Stimulated activated CD8-positive, alpha-beta memory T cell treated with anti-CD3 and anti-CD28 coated beads, Interleukin-15, amount 100 ng/mL, for 1 hour (primary cell): ENCODE measurements at regions not wholly inside any gene's neighbourhood (a gene's known extent, or its start where the extent isn't known, plus 50 kb on each side); places are given as distances from the start of the nearest gene placed in this dataset.

Source experiments
- DNase-seq: peaks from one replicate; pipeline ENCODE4 v3.0.0-alpha.2; 2020; ENCODE audit warnings: low read depth

DNA sequence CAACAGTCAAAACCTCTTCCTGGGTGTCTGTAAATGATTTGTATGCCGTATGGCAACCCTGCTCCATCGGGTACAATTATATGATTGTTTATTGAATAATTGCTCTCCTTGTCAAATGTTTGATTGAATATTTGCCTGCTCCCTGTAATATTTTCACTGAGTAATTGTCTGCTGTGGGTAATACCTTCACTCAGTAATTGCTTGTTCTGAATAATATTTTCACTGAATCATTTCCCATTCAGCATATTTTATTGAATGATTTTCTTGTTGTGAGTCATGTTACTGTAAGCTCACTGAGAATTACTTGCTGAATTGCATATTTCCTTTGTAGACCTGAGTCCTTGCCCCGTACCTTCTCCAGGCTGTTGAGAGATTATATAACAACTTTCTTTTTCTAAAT lies 535.2 kb downstream of the METTL4 start:
- DNase-seq = no peak

DNA sequence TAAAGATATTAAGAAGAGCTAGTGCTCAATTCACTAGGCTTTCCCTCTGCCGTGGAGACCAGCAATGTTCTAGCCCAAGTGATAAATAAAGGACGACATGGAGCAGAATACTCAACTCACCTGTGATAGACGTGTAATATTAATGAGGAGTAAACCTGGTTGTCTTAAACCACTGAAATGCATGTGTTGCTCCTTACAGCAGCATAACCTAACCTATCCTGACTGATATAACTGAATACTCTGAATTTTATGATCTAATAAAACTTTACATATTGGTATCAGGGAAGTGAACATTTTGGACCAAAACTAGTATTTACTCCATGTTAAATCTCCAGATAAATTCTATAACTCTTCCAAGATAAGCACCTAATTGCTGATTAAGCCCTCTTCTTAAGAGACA lies 531.0 kb downstream of the METTL4 start:
- no peak for DNase-seq

DNA sequence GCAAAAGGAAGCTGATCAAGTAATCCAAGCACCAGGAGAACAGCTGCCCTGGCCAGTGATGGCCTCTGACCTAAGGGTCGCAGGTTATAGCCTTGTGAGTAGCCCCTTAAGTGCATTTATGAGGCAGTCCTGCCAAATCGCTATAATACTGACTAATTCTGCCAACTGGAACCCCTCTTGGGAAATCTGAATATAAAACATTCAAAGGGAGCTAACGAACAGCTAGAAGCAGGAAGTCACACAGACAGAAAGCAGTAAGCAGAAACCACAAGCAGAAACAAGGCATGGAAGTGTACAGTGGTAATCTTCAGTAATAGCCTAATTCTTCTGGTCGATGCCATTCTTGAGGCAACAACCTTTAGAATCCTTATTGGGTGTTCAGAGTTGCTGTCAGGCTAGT lies 521.3 kb downstream of the METTL4 start:
- no peak for DNase-seq

DNA sequence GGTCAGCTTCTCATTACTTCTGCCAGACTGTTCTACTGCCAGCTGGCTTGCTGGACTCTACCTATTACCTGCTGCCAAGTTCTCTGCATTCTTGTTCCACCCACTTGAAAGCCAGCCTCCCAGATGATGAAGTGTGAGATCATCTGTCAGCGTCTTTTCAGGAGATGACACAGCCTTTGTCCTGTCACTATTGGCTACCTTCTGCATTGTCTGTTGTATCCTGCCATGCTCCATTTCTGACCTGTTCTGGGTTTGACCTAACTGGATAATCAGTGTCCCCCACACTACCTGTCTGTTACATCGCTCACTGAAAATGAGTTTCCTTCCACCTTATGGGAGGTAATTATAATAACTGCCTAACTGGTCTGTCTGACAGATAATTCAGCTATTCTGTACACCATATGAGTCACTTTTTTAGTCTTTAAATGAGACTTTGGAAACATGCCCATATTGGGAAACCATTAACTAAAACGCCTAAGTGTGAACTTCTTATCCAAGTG lies 520.6 kb downstream of the METTL4 start:
- DNase-seq = no peak

DNA sequence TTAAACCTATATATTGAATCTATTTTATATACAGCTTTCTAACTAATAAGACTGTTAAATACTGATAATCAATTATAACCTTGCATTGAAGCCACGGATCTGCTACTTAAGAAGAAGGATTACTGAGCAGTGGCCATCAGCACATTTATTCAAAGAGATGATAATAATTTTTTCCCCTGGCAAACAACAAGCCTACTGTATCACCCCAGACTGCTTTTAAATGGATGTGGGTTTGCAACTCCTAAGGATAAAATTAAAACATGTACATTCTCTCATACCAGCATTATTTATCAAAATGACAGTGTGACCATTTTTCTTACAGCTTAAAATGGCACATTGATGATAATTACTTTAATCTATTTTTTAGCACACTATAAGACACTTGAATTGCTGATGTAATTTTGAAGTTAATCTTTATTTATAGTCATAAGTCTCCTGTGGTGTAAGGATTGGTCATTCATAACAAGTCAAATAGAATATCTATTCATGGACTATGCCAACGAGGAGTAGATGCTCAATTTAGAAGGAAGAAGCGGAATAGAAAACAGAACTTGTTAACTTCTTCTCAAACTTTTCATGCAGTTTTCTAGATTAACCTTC lies 517.7 kb downstream of the METTL4 start:
- no peak for DNase-seq

DNA sequence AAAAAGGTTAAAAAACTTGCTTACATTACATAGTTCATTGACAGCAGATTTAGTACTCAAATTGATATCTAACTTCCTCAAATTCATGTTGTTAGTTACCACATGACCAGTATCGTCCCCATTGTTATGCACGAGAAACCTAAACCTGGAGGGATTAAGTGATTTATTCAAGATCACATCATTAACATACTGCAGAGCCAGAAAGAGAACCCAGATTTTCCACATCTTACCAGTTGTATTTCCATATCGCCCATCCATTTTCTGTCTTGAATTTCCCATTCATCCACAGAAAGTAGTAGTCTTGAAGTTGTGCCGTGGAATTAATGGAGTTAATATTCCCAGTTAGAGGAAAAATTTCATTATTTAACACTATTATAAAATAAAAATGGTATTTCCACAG lies 512.0 kb downstream of the METTL4 start:
- no peak for DNase-seq

DNA sequence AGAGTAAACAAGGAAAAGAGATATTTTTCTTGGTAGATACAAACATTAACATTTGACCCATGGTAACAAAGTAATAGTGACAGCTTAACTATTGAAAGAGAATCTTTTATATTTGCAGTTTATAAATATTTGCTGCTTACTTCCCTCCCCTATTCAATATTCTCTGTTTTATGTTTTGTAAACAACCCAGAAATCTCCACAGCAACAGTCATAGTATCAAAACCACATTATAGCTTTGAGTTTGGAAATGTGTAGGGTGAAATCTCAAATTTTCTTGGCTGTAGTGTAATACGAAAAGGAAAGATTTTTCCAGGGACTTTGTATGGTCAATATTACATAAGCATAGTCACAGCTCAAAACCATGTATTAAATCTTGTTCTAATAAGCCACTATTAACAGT lies 511.2 kb downstream of the METTL4 start:
- no peak for DNase-seq

DNA sequence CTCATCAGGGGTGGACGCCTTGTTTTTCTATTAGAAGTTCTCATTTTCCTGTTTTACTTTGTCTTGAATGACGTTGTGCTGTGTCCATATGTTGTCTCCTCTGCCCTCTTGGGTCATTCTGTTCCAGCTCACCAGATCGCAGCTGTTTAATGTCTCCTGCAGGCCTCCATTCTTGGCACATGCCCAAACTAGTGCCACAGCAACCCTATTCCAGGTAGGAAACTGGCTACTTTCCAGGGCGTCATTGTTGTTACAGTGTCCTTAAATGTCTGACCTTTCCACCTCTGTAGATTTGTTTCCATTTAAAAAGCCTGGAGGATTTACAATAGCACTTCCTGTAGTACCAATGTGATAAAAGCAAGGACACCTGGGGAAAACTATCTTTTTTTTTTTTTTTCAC lies 500.7 kb downstream of the METTL4 start:
- DNase-seq = no peak

DNA sequence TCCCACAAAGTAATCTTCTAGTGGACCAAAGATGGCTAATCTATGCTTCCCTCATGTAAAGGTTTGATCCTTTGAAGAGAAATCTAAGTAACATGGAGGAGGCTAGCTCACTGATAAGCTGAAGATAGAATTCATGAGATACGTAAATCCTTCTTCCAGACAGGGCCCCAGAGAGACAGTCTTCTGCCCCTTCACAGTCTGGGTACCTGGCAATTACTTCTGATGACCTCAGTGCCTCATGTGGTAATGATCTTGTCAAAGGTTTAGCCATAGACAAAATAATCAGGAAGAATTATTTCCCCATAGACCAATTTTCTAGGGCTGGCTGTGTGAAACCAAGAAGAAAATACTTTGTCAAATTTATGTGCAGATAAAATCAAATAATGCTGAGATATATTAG lies 495.8 kb downstream of the METTL4 start:
- DNase-seq = no peak

DNA sequence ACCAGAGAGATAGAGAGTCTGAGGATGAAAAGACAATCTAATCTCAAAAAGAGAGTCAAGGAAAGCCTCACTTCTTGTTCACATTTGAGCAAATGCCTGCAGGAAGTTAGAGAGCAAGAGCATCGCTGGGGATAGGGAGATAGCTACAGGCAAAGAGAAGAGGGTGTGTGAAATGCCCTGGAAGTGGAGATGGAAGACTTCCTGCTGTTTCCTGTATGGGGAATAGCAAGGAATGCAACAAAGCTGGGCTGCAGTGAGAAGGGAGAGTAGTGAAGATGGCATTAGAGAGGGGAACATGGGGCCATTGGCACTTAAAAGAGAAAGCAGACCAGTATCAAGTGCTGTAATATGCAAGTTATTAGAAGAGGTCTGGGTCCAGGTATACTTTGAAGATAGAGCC lies 488.6 kb downstream of the METTL4 start:
- DNase-seq = no peak

DNA sequence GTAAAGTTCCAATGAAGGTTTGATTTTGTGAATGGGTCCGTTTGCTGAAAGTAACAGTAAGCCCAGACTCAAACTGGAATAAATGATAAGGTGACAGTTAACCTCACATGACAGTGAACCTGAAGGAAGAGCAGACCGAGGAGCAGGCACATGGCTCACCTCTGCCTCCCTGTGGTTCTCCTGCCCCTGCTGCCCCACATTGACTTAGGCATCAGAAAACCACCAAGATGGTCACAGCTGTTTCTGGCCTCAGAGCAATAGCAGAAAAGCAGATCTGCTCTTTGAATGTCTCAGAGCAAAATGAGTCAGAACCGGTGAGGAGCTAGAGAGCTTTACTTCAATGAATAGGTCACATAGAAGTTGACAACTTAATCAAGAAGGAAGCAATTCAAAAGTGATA lies 487.6 kb downstream of the METTL4 start:
- no peak for DNase-seq

DNA sequence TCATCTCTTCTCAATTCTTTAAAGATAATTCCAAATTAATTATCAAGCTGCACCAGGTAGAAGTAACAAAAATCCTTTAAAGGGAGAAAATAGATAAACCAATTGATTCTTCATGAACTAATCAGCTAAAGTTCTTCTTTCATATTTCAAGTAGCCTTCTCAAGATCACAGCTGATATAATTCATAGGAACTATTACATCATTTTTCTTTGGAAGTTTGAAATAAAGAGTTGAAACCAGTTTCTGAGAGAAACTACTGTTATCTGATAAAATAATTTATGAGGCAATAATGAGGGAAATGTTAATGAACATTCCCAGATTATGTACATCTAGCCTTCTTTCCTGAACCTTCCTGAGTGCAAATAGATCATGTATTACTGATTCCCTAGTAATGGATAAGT lies 484.9 kb downstream of the METTL4 start:
- no peak for DNase-seq

DNA sequence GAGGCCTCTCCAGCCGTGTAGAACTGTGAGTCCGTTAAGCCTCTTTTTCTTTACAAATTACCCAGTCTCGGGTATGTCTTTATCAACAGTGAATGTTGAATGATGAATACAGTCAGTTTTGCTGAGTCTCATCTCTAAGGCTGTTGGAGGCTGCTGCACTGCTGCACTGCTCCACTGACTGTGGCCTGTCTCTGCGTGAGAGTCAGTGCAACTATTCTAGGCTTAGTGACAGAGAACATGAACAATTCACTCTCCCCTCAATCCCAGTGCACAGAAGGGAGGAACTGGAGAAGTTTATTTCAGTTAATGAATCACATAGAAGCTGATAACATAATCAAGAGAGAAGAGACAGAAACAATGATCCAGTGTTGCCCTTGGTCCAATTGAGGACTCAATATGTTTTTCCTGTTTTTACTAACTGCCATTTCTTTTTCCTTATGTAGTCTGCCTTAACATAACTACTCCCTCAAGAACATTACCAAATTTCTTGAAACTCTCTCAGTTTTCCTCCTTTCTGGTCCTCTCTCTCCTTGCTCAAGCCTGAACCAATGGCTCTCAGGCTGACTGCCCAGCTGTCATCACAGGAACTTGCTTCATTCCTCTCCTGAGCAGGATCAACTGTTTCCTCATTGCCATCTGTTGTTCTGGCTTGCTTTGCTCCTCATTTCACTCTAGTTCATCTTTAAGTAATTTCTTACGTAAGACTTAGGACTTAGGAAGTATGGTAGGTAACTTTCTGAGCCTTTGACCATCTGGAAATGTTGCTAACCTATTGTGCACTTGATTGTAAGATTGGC lies 483.2 kb downstream of the METTL4 start:
- no peak for DNase-seq

DNA sequence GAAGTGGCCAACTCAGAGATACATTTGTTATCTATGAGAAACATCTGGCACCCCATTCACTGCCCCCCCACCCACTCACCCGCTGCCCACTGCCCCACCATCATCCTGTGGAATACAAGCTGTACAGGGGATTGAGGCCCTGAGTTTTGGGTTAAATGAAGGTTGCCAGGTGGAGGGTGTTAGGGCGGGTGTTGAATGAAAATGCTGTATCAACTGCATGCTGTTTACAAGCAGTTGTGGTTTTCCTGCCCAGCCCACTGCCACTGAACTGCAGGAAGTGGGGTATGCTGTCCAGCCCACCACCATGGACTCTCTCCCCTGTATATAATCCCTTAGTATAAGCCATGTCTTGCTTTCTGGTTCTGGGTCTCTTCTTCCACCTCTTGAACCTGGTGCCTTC lies 481.9 kb downstream of the METTL4 start:
- DNase-seq = no peak

DNA sequence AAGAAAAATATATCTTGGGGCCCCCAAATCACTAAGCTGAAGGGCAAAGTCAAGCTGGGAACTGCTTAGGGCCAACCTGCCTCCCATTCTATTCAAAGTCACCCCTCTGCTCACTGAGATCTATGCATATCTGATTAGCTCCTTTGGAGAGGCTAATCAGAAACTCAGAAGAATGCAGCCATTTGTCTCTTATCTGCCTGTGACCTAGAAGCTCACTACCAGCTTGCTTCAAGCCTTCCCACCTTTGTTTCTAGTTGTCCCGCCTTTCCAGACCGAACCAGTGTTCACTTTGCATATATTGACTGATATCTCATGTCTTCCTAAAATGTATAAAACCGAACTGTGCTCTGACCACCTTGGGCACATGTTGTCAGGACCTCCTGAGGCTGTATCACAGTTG lies 479.4 kb downstream of the METTL4 start:
- DNase-seq = no peak

DNA sequence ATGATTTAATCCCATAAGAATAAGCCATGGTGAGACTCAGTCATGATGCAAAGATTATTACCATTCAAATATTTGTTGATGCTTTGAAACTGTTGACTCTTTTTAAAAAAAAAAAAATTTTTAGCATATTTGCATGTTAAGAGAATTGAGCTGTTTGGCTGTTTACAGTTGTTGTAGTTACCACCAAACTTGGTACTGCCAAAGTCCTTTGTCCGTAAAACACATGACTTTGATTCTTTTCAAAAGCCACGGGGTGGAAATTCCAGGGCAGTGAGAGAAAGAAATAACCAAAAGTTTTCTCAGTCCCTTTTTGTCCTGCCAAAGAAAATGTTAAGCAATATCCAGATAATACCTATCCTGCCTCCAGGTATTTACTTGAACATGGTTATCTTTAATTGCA lies 474.8 kb downstream of the METTL4 start:
- DNase-seq = no peak

DNA sequence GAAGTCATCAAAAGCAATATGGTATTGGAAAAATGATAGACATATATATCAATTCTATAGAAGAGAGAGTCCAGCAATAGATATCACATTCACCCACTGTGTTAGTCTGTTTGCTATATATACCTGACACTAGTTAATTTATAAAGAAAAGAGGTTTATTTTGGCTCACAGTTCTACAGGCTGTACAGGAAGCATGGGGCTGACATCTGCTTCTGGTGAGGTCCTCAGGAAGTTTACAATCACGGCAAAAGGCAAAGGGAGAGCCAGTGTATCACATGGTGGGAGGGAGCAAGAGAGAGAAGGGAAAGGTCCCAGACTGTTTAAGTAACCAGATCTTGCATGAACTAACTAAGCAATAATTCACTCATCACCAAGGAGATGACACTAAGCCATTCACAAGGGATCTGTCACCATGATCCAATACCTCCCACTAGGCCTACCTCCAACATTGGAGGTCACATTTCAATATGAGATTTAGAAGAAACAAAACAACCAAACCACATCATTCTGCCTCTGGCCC lies 470.6 kb downstream of the METTL4 start:
- no peak for DNase-seq

DNA sequence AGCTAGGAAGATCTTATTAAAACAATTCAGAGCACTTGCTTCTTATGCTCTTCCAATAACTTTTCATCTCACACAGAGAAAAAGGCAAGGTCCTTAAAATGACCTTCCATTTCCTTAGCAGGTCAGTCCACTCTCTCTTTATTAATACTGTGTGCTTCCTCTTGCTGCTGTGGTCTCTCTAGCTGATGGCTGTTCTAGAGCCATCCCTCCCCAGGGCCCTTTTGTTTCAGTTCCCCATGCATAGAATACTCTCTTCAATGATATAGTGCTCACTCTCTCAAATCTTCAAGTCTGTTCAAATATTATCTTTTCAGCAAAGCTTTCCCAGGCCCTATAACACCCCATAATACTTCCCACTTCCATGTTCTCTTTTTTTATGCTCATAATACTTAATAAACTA lies 469.3 kb downstream of the METTL4 start:
- no peak for DNase-seq

DNA sequence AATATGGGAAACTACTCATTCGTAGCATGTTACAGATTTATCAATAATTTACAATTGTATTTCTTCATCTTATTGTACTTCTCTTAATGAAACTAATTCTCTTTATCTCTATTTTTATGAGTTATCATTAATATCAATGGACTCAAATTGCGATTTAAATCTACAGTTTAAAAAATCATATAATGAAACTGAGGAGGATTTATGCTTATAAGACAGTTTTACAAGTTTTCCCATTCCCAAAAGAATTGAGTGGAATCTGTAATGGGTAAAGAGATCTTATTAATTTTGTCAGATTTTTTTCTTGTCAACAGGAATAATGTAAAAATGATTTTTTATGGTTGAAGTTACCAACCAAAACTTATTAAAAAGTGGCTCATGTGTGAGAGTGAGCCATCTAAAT lies 468.0 kb downstream of the METTL4 start:
- DNase-seq = no peak

DNA sequence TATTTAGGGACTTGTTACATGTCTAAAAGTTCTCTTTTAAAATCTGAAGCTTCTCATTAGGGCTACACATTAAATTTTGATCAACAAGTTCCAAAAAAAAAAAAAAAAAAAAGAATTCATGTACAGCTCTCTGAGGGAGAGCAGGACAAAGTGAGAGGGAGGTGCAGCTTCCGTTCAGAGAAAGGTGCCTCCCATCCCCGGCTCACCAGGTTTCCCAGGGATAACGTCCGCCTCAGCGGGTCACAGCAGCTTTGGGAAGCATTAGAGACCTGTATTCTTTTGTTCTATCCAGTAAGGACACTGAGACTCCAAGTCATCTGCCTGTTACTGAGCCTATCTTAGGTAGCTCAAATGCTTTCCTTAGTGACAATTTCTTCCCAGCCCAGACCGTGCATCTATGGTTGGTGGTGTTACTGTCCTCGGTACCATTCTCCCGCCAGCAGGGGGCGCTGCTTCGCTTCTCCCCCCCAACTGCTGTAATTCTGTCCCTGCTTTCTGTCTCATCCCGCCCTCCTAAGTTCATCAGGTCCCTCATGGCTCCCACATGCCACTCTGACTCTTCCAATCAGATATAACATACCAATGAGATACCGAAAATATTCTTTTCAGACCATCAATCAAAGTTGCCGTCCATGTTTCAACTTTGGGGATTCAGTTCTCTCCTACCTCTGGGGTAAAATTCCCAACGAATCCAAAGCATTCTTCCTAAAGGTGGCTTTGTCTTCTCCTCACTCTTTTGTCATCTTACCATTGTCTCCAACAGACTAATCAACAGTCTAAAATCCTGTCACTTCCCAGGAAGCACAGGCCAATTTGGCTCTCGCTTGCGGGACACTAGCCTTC lies 466.5 kb downstream of the METTL4 start:
- DNase-seq = peak; percentile 4

DNA sequence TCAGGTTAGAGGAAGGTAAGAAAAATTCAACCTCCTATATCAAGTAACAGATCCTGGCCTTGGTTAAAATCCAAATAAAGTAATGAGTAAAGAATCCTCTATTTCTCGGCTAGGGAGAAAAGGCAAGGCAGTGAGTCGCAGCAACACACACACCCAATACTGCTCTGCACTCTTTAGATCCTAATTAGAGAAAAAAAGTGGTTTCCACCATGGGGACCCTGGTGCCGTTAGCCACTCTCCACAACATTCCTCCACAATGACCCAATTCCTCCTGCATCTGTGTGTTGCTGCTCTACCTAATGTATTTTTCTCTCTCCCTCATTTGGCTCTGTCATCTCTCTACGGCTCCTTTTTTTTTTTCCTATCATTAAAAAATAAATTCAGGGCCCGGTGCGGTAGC lies 462.7 kb downstream of the METTL4 start:
- DNase-seq = no peak

DNA sequence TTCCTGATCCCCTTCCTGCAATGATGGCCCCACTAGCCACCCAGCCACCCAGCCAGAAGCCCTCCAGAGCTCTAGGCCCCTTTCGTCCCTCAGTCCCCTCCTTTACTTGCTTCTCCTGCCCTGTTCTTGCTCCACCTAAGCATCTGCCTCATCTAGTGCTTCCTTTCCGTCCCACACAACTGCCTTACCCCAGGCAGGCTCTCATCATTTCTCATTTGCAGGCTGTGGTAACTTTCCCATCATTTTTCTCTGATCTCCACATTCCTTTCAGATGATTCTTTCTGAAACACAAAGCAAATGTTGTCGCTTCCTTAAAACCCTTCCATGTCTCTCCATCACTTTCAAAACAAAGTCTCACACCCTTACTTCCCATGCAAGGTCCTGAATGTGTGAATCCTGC lies 459.8 kb downstream of the METTL4 start:
- no peak for DNase-seq
